GM12878 (cell line): ENCODE measurements at regions not wholly inside any gene's neighbourhood (a gene's known extent, or its start where the extent isn't known, plus 50 kb on each side); places are given as distances from the start of the nearest gene placed in this dataset.

Experiments
- ATAC-seq: fragments of 200-7000 bp; cut with Tn5 transposase; 3 replicates; pipeline ENCODE4 v1.9.1; 2020; ENCODE audit warnings: mild to moderate bottlenecking, moderate library complexity
- BruUV-seq: library from RNA; stranded (reverse); fragments of 400-500 nt; replicated peaks from 2 replicates; lab custom pipeline; 2021; lab: Mats Ljungman, UMichigan
- CTCF ChIA-PET: fragments of 300-600 bp; sonication (Branson Sonifier 250); formaldehyde crosslinking; extraction: SDS; loops from one replicate; lab custom pipeline; 2021; ENCODE audit warnings: inconsistent platforms; lab: Yijun Ruan, JAX
- POLR2A ChIA-PET: fragments of 350-600 bp; formaldehyde crosslinking; extraction: SDS; loops from one replicate; lab custom pipeline; 2021; ENCODE audit warnings: inconsistent platforms; lab: Charles Lee
- RAD21 ChIA-PET: fragments of 300-600 bp; sonication (Branson Sonifier 250); formaldehyde crosslinking; loops from one replicate; lab custom pipeline; 2023; ENCODE audit warnings: antibody characterized with exemption; ENCODE audit not compliant: unreplicated experiment; lab: Charles Lee
- SMC1A ChIA-PET: fragments of 300-600 bp; sonication (Branson Sonifier 250); formaldehyde crosslinking; loops from one replicate; lab custom pipeline; 2023; ENCODE audit not compliant: unreplicated experiment, uncharacterized antibody; lab: Charles Lee
- DNase-seq: peaks from one replicate; pipeline ENCODE4 v3.0.0-alpha.2; 2011; ENCODE audit warnings: low read depth, low spot score
- FAIRE-seq: peaks from 3 replicates; lab custom pipeline; 2011; peaks lifted over from hg19 to GRCh38; lab: Jason Lieb, UNC
- H2AFZ ChIP-seq: 2 replicates; pipeline ENCODE4 v1.6.0; 2011; ENCODE audit warnings: low read depth, low read length, control low read depth; ENCODE audit not compliant: control insufficient read depth
- H3K27ac ChIP-seq: 2 replicates; pipeline ENCODE4 v1.5.1; 2011; ENCODE audit warnings: control low read depth; ENCODE audit not compliant: control insufficient read depth, insufficient read depth
- H3K27me3 ChIP-seq, 2 experiments: replicated peaks in 1 of 2; 2 replicates each; pipeline versions ENCODE4 v1.6.0 to v1.6.1; 2011; ENCODE audit warnings: low read length in 1 of 2; ENCODE audit not compliant: control insufficient read depth in 2 of 2, insufficient read depth in 2 of 2
- H3K36me3 ChIP-seq, 2 experiments: 2 replicates each; pipeline ENCODE4 v1.5.1; 2011; ENCODE audit warnings: low read length in 1 of 2; ENCODE audit not compliant: control insufficient read depth in 2 of 2, insufficient read depth in 2 of 2
- H3K4me1 ChIP-seq: 2 replicates; pipeline ENCODE4 v1.6.1; 2011; ENCODE audit warnings: mild to moderate bottlenecking, low read length, moderate library complexity, mixed read lengths; ENCODE audit not compliant: control insufficient read depth, insufficient read depth
- H3K4me2 ChIP-seq: 2 replicates; pipeline ENCODE4 v1.6.0; 2011; ENCODE audit warnings: control low read depth; ENCODE audit not compliant: control insufficient read depth, insufficient read depth
- H3K4me3 ChIP-seq: fragments of 200-600 bp; sonication (generic); 2 replicates; pipeline ENCODE4 v1.5.1; 2016
- H3K79me2 ChIP-seq: 2 replicates; pipeline ENCODE4 v1.6.0; 2011; ENCODE audit warnings: low read length; ENCODE audit not compliant: control insufficient read depth, insufficient read depth
- H3K9ac ChIP-seq: 2 replicates; pipeline ENCODE4 v1.8.0; 2011; ENCODE audit warnings: low read length, control low read depth, mixed read lengths; ENCODE audit not compliant: control insufficient read depth, insufficient read depth
- H3K9me3 ChIP-seq: replicated peaks from 3 replicates; pipeline ENCODE4 v1.5.1; 2011; ENCODE audit warnings: mild to moderate bottlenecking, low read length; ENCODE audit not compliant: control insufficient read depth, insufficient read depth
- H4K20me1 ChIP-seq: 2 replicates; pipeline ENCODE4 v1.6.0; 2011; ENCODE audit not compliant: control insufficient read depth, insufficient read depth
- BCL11A ChIP-seq: IDR thresholded peaks from 2 replicates; pipeline ENCODE4 v1.6.1; 2011; ENCODE audit warnings: low read depth, low read length
- JUND ChIP-seq: IDR thresholded peaks from 2 replicates; pipeline ENCODE4 v1.6.1; 2012; ENCODE audit warnings: low read depth, mild to moderate bottlenecking, low read length, improper control_type of control experiment, moderate library complexity
- PML ChIP-seq: IDR thresholded peaks from 2 replicates; pipeline ENCODE4 v1.6.1; 2012; ENCODE audit warnings: low read length, inconsistent platforms
- WRNIP1 ChIP-seq: IDR thresholded peaks from 2 replicates; pipeline ENCODE4 v1.6.1; 2011; ENCODE audit warnings: low read depth, low read length, improper control_type of control experiment, borderline replicate concordance
- ZNF217 ChIP-seq: fragments of 450-650 bp; IDR thresholded peaks from 2 replicates; pipeline ENCODE4 v1.6.1; 2017; ENCODE audit warnings: antibody characterized with exemption, mild to moderate bottlenecking
- WGBS: methylation state at CpG from one replicate; pipeline ENCODE4 v1.1.6; 2016; ENCODE audit warnings: low lambda C conversion rate; ENCODE audit not compliant: insufficient replicate concordance, insufficient coverage; ENCODE audit errors: missing lambda C conversion rate; 5-methylcytosine and 5-hydroxymethylcytosine counted together
- in situ Hi-C: fragments of 300-500 bp; cut with MboI; formaldehyde crosslinking; loops from 9 replicates; pipeline ENCODE4 v1.14.3; 2018; ENCODE audit warnings: mixed read lengths
- intact Hi-C: fragments of 100-400 bp; cut with micrococcal nuclease; formaldehyde crosslinking; loops from one replicate; pipeline ENCODE4 v1.14.2; 2022; ENCODE audit not compliant: unreplicated experiment
- TF ChIP-seq, protein P1 (sequence below): fragments of 450-650 bp; IDR thresholded peaks from 2 replicates; pipeline ENCODE4 v1.6.1; 2017; ENCODE audit warnings: borderline replicate concordance

DNA sequence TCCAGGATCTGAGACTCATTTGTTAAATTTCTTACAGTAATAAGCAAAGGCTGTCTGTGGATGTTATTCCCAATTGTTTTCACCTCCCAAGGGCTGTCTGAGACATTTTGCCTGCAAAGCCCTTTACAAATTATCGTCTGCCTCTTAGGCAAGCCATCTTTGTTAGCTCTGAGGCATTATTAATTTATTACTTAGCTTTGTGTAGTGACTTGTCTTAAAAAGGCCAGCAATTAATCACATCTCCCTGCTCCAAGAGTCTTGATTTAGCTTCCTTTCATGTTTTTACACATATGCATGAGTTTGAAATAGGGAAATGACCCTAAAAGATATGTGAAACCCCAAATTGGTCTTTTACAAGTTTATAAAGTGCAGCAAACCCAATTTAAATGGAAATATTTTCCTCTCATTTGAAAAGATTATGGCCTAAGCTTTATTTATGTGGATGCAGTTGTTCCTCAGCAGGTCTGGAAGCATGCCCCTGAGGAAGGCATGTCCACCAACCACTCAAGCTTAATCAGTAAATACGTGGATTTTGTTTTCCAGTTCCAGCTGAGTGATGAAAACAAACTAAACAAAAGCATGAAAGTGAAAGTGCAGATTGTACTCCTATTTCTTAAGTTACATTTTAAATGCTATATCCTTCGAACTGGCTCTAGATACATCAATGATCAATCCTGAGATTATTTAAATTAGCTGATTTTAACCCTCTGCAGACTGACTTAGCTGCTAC, 173.6 kb upstream of the LNX1 start (continued):
- TF ChIP-seq JUND: no peak
- TF ChIP-seq, all 136 proteins: peak for 0

DNA sequence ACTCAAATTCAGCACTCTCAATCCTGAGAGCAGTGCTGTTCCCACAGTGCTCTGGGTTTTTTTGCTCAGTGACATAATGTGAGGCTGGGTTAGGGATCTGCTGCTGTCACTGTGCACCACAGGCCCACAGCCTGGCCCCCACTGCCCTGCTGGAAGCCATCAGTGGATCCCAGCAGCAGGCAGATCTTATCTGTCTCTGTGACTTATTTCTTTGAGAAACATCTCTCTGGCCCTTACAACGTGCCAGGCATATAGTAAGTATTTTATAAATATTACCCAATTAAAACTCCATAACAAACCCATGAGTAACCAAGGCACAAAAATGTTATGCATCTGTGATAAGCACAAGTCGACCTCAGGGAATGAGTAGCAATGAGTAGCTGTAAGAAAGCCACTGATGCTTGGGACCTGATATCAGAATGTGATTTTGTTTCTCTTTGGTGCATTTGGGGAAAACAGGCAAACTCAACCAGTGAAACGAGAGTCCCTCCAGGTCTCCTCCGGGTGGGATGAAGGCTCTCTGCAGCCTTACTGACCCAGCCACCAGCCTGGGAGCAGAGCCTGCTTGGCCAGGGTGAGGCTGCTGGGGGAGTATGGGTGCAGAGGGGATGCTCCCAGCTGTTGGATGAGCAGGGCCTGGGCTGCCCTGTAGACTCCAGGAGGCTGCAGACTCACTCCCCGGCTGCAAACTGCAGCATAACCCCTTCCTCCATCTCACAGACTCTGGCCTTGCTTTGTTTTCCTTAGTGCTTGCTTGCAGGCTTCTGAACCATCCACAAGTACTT, 172.7 kb upstream of the LNX1 start:
- POLR2A ChIA-PET: no interaction called here
- intact Hi-C loops: no loop called here
- Histone ChIP-seq H3K9me3 (no peaks in the 10 kb centered on the region), H3K4me3 (no peak overlapping the region), H3K27me3 (no peaks in the 10 kb centered on the region), H4K20me1 (no peaks in the 10 kb centered on the region), H3K27ac (no peak overlapping the region), H3K9ac (no peak overlapping the region), H3K4me1 (peaks cover 8% of the 10 kb centered on the region; the same call in 1 of the 2 replicates), H3K36me3 (no peaks in the 10 kb centered on the region), H2AFZ (no peak overlapping the region), H3K4me2 (no peak overlapping the region), H3K79me2 (no peaks in the 10 kb centered on the region)
- BruUV-seq: no TSS peak
- SMC1A ChIA-PET: interaction anchor here (1.2 to 3.2 kb wide), 8 partner anchors 14 to 58 kb away, joined by 3 to 9 read pairs (median 6); no protein-coding TSS in a partner anchor
- in situ Hi-C loops: no loop called here
- CTCF ChIA-PET: interaction anchor here (0.8 to 1.5 kb wide), 3 partner anchors 10 to 57 kb away, joined by 3 to 9 read pairs (median 5); no protein-coding TSS in a partner anchor
- RAD21 ChIA-PET: interaction anchor here (1.0 to 2.1 kb wide), 3 partner anchors 16 to 70 kb away, joined by 3 to 10 read pairs (median 6); no protein-coding TSS in a partner anchor
- DNase-seq (no peak), ATAC-seq (peak; percentile 19; the same call in 1 of the 3 replicates), FAIRE-seq (no peak)
- TF ChIP-seq WRNIP1 (no peak), BCL11A (no peak), ZNF217 (no peak), PML (no peak)
- TF ChIP-seq, protein P1, sequence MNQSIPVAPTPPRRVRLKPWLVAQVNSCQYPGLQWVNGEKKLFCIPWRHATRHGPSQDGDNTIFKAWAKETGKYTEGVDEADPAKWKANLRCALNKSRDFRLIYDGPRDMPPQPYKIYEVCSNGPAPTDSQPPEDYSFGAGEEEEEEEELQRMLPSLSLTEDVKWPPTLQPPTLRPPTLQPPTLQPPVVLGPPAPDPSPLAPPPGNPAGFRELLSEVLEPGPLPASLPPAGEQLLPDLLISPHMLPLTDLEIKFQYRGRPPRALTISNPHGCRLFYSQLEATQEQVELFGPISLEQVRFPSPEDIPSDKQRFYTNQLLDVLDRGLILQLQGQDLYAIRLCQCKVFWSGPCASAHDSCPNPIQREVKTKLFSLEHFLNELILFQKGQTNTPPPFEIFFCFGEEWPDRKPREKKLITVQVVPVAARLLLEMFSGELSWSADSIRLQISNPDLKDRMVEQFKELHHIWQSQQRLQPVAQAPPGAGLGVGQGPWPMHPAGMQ: no peak
- WGBS: 62% methylated on average over 5 of the region's 5 CpGs
